GM23338 (cell line): ENCODE measurements at regions not wholly inside any gene's neighbourhood (a gene's known extent, or its start where the extent isn't known, plus 50 kb on each side); places are given as distances from the start of the nearest gene placed in this dataset.

ENCODE experiments used
- CREB1 ChIP-seq: fragments of 250-450 bp; sonication (Bioruptor Pico); IDR thresholded peaks from 2 replicates; pipeline ENCODE4 v1.5.0; 2020; ENCODE audit warnings: low read depth, mild to moderate bottlenecking, moderate library complexity
- ETS1 ChIP-seq: IDR thresholded peaks from 2 replicates; pipeline ENCODE4 v1.6.1; 2016; ENCODE audit warnings: antibody characterized with exemption
- NANOG ChIP-seq: IDR thresholded peaks from 2 replicates; pipeline ENCODE4 v1.6.1; 2016; ENCODE audit warnings: antibody characterized with exemption, borderline replicate concordance
- REST ChIP-seq: IDR thresholded peaks from one replicate; pipeline ENCODE4 v1.6.1; 2018; ENCODE audit warnings: antibody characterized with exemption; ENCODE audit not compliant: unreplicated experiment
- STAT1 ChIP-seq: IDR thresholded peaks from one replicate; pipeline ENCODE4 v1.6.1; 2016; ENCODE audit warnings: antibody characterized with exemption; ENCODE audit not compliant: unreplicated experiment
- ZNF462 ChIP-seq: fragments of 250-450 bp; sonication (Bioruptor Pico); IDR thresholded peaks from 2 replicates; pipeline ENCODE4 v1.5.0; 2020; ENCODE audit warnings: mild to moderate bottlenecking, moderate library complexity

GRCh38 chr18:29982218-29982617 is 1060.3 kb downstream of the DSC3 start (continued):
- no peak for TF ChIP-seq ZNF462
- TF ChIP-seq NANOG, result no peak
- no peak for TF ChIP-seq ETS1
- no peak for TF ChIP-seq STAT1
- TF ChIP-seq CREB1 (CRISPR knock-in tag), result no peak
- TF ChIP-seq REST, result no peak
